ENCODE measurements at regions not wholly inside any gene's neighbourhood (a gene's known extent, or its start where the extent isn't known, plus 50 kb on each side); places are given as distances from the start of the nearest gene placed in this dataset.

- Histone ChIP-seq H3K27me3 (ENCODE audit: insufficient read depth, insufficient read length) (no peaks in the 10 kb centered on the region), H3K4me3 (ENCODE audit: insufficient read length, low read depth) (no peak overlapping the region), H3K4me1 (ENCODE audit: insufficient read depth, insufficient read length) (no peaks in the 10 kb centered on the region), H3K9ac (ENCODE audit: insufficient read length, low read depth) (no peak overlapping the region), H3K36me3 (ENCODE audit: insufficient read depth, insufficient read length, low read length) (no peaks in the 10 kb centered on the region), H3K9me3 (ENCODE audit: insufficient read depth, low read length) (peaks cover 11% of the 10 kb centered on the region; the same call in 1 of the 2 replicates)
- DNase-seq (ENCODE audit: low read depth, low spot score), result peak; percentile 76
- no peak for TF ChIP-seq ZNF274 (IDR thresholded peaks at IDR 0.05; ENCODE audit: low read depth, low read length)
- no peak for TF ChIP-seq SUZ12 (IDR thresholded peaks at IDR 0.05; ENCODE audit: extremely low read depth, insufficient read depth, insufficient read length)
- TF ChIP-seq YY1 (IDR thresholded peaks at IDR 0.05; ENCODE audit: insufficient read depth, insufficient read length), result no peak
Observed at GRCh38 chr1:60727552-60727951, 354.8 kb upstream of the NFIA start.

GRCh38 chr1:60716472-60716871, 365.9 kb upstream of the NFIA start:
- Histone ChIP-seq H3K9ac (ENCODE audit: insufficient read length, low read depth) (no peak overlapping the region), H3K36me3 (ENCODE audit: insufficient read depth, insufficient read length, low read length) (no peaks in the 10 kb centered on the region), H3K4me3 (ENCODE audit: insufficient read length, low read depth) (no peak overlapping the region), H3K4me1 (ENCODE audit: insufficient read depth, insufficient read length) (no peaks in the 10 kb centered on the region), H3K27me3 (ENCODE audit: insufficient read depth, insufficient read length) (no peaks in the 10 kb centered on the region), H3K9me3 (ENCODE audit: insufficient read depth, low read length) (peaks cover 9% of the 10 kb centered on the region; the same call in 1 of the 2 replicates)
- TF ChIP-seq ZNF274 (IDR thresholded peaks at IDR 0.05; ENCODE audit: low read depth, low read length), result no peak
- no peak for TF ChIP-seq YY1 (IDR thresholded peaks at IDR 0.05; ENCODE audit: insufficient read depth, insufficient read length)
- TF ChIP-seq SUZ12 (IDR thresholded peaks at IDR 0.05; ENCODE audit: extremely low read depth, insufficient read depth, insufficient read length), result no peak
- DNase-seq (ENCODE audit: low read depth, low spot score), result no peak

GRCh38 chr1:60715970-60716369, 366.4 kb upstream of the NFIA start:
- Histone ChIP-seq H3K4me3 (ENCODE audit: insufficient read length, low read depth) (no peak overlapping the region), H3K36me3 (ENCODE audit: insufficient read depth, insufficient read length, low read length) (no peaks in the 10 kb centered on the region), H3K9ac (ENCODE audit: insufficient read length, low read depth) (no peak overlapping the region), H3K9me3 (ENCODE audit: insufficient read depth, low read length) (peaks cover 4% of the 10 kb centered on the region; the same call in 1 of the 2 replicates), H3K4me1 (ENCODE audit: insufficient read depth, insufficient read length) (no peaks in the 10 kb centered on the region), H3K27me3 (ENCODE audit: insufficient read depth, insufficient read length) (no peaks in the 10 kb centered on the region)
- TF ChIP-seq ZNF274 (IDR thresholded peaks at IDR 0.05; ENCODE audit: low read depth, low read length), result no peak
- no peak for TF ChIP-seq YY1 (IDR thresholded peaks at IDR 0.05; ENCODE audit: insufficient read depth, insufficient read length)
- TF ChIP-seq SUZ12 (IDR thresholded peaks at IDR 0.05; ENCODE audit: extremely low read depth, insufficient read depth, insufficient read length), result no peak
- no peak for DNase-seq (ENCODE audit: low read depth, low spot score)

GRCh38 chr1:60709426-60709825, 372.9 kb upstream of the NFIA start:
- TF ChIP-seq YY1 (IDR thresholded peaks at IDR 0.05; ENCODE audit: insufficient read depth, insufficient read length), result no peak
- no peak for TF ChIP-seq SUZ12 (IDR thresholded peaks at IDR 0.05; ENCODE audit: extremely low read depth, insufficient read depth, insufficient read length)
- TF ChIP-seq ZNF274 (IDR thresholded peaks at IDR 0.05; ENCODE audit: low read depth, low read length), result no peak
- Histone ChIP-seq H3K9me3 (ENCODE audit: insufficient read depth, low read length) (no peaks in the 10 kb centered on the region), H3K4me1 (ENCODE audit: insufficient read depth, insufficient read length) (peaks cover 4% of the 10 kb centered on the region), H3K36me3 (ENCODE audit: insufficient read depth, insufficient read length, low read length) (no peaks in the 10 kb centered on the region), H3K4me3 (ENCODE audit: insufficient read length, low read depth) (no peak overlapping the region), H3K9ac (ENCODE audit: insufficient read length, low read depth) (no peak overlapping the region), H3K27me3 (ENCODE audit: insufficient read depth, insufficient read length) (no peaks in the 10 kb centered on the region)
- DNase-seq (ENCODE audit: low read depth, low spot score), result no peak

- Histone ChIP-seq H3K4me1 (ENCODE audit: insufficient read depth, insufficient read length) (peaks cover 4% of the 10 kb centered on the region), H3K36me3 (ENCODE audit: insufficient read depth, insufficient read length, low read length) (no peaks in the 10 kb centered on the region), H3K4me3 (ENCODE audit: insufficient read length, low read depth) (no peak overlapping the region), H3K27me3 (ENCODE audit: insufficient read depth, insufficient read length) (no peaks in the 10 kb centered on the region), H3K9ac (ENCODE audit: insufficient read length, low read depth) (no peak overlapping the region), H3K9me3 (ENCODE audit: insufficient read depth, low read length) (no peaks in the 10 kb centered on the region)
- TF ChIP-seq ZNF274 (IDR thresholded peaks at IDR 0.05; ENCODE audit: low read depth, low read length) (no peak), YY1 (IDR thresholded peaks at IDR 0.05; ENCODE audit: insufficient read depth, insufficient read length) (no peak), SUZ12 (IDR thresholded peaks at IDR 0.05; ENCODE audit: extremely low read depth, insufficient read depth, insufficient read length) (no peak)
- no peak for DNase-seq (ENCODE audit: low read depth, low spot score)
Observed at GRCh38 chr1:60705026-60705425, 377.3 kb upstream of the NFIA start.

GRCh38 chr1:60703155-60703554, 379.2 kb upstream of the NFIA start:
- Histone ChIP-seq H3K9ac (ENCODE audit: insufficient read length, low read depth) (no peak overlapping the region), H3K27me3 (ENCODE audit: insufficient read depth, insufficient read length) (no peaks in the 10 kb centered on the region), H3K4me1 (ENCODE audit: insufficient read depth, insufficient read length) (peaks cover 4% of the 10 kb centered on the region), H3K36me3 (ENCODE audit: insufficient read depth, insufficient read length, low read length) (no peaks in the 10 kb centered on the region), H3K9me3 (ENCODE audit: insufficient read depth, low read length) (no peaks in the 10 kb centered on the region), H3K4me3 (ENCODE audit: insufficient read length, low read depth) (no peak overlapping the region)
- DNase-seq (ENCODE audit: low read depth, low spot score), result no peak
- TF ChIP-seq YY1 (IDR thresholded peaks at IDR 0.05; ENCODE audit: insufficient read depth, insufficient read length), result no peak
- no peak for TF ChIP-seq ZNF274 (IDR thresholded peaks at IDR 0.05; ENCODE audit: low read depth, low read length)
- no peak for TF ChIP-seq SUZ12 (IDR thresholded peaks at IDR 0.05; ENCODE audit: extremely low read depth, insufficient read depth, insufficient read length)

GRCh38 chr1:60699325-60699724, 383.0 kb upstream of the NFIA start:
- Histone ChIP-seq H3K9ac (ENCODE audit: insufficient read length, low read depth) (no peak overlapping the region), H3K36me3 (ENCODE audit: insufficient read depth, insufficient read length, low read length) (no peaks in the 10 kb centered on the region), H3K4me1 (ENCODE audit: insufficient read depth, insufficient read length) (no peaks in the 10 kb centered on the region), H3K4me3 (ENCODE audit: insufficient read length, low read depth) (no peak overlapping the region), H3K9me3 (ENCODE audit: insufficient read depth, low read length) (0 out of 2 replicates have a peak, but pooled peaks cover 5% of the 10 kb centered on the region), H3K27me3 (ENCODE audit: insufficient read depth, insufficient read length) (no peaks in the 10 kb centered on the region)
- TF ChIP-seq ZNF274 (IDR thresholded peaks at IDR 0.05; ENCODE audit: low read depth, low read length), result no peak
- no peak for TF ChIP-seq YY1 (IDR thresholded peaks at IDR 0.05; ENCODE audit: insufficient read depth, insufficient read length)
- no peak for DNase-seq (ENCODE audit: low read depth, low spot score)
